Ishikawa (cell line): ENCODE measurements at regions not wholly inside any gene's neighbourhood (a gene's known extent, or its start where the extent isn't known, plus 50 kb on each side); places are given as distances from the start of the nearest gene placed in this dataset.

Experiments
- CEBPB ChIP-seq: IDR thresholded peaks from 2 replicates; pipeline ENCODE4 v1.6.1; 2012
- CREB1 ChIP-seq: IDR thresholded peaks from 2 replicates; pipeline ENCODE4 v1.6.1; 2012; ENCODE audit warnings: low read depth
- EGR1 ChIP-seq: IDR thresholded peaks from 2 replicates; pipeline ENCODE4 v1.6.1; 2012
- EP300 ChIP-seq: IDR thresholded peaks from 2 replicates; pipeline ENCODE4 v1.6.1; 2012; ENCODE audit warnings: borderline replicate concordance
- FOXM1 ChIP-seq: IDR thresholded peaks from 2 replicates; pipeline ENCODE4 v1.6.1; 2012; ENCODE audit warnings: low read depth, borderline replicate concordance
- NFIC ChIP-seq: IDR thresholded peaks from 2 replicates; pipeline ENCODE4 v1.6.1; 2012
- RAD21 ChIP-seq: IDR thresholded peaks from 2 replicates; pipeline ENCODE4 v1.6.1; 2012; ENCODE audit warnings: low read depth
- REST ChIP-seq: IDR thresholded peaks from 2 replicates; pipeline ENCODE4 v1.6.1; 2012; ENCODE audit warnings: low read depth, mild to moderate bottlenecking
- TAF1 ChIP-seq: IDR thresholded peaks from 2 replicates; pipeline ENCODE4 v1.6.1; 2012; ENCODE audit warnings: low read depth, mild to moderate bottlenecking
- TCF12 ChIP-seq: IDR thresholded peaks from 2 replicates; pipeline ENCODE4 v1.6.1; 2012; ENCODE audit warnings: low read depth
- TEAD4 ChIP-seq: IDR thresholded peaks from 2 replicates; pipeline ENCODE4 v1.6.1; 2012
- USF1 ChIP-seq: IDR thresholded peaks from 2 replicates; pipeline ENCODE4 v1.6.1; 2012
- YY1 ChIP-seq: IDR thresholded peaks from 2 replicates; pipeline ENCODE4 v1.6.1; 2012; ENCODE audit warnings: low read depth
- ZBTB7A ChIP-seq: IDR thresholded peaks from 2 replicates; pipeline ENCODE4 v1.6.1; 2012; ENCODE audit warnings: low read depth
- TF ChIP-seq, protein P1 (sequence below): IDR thresholded peaks from 2 replicates; pipeline ENCODE4 v1.6.1; 2012

GRCh38 chr20:57881466-57882385 is 171.9 kb upstream of the PMEPA1 start:
- no peak for TF ChIP-seq CREB1
- no peak for TF ChIP-seq CEBPB
- no peak for TF ChIP-seq TCF12
- TF ChIP-seq YY1: no peak
- TF ChIP-seq TAF1: no peak
- no peak for TF ChIP-seq USF1
- TF ChIP-seq, protein P1, sequence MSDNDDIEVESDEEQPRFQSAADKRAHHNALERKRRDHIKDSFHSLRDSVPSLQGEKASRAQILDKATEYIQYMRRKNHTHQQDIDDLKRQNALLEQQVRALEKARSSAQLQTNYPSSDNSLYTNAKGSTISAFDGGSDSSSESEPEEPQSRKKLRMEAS: no peak
- no peak for TF ChIP-seq EP300
- TF ChIP-seq RAD21: no peak
- TF ChIP-seq FOXM1: no peak
- TF ChIP-seq TEAD4: no peak
- TF ChIP-seq NFIC: no peak
- no peak for TF ChIP-seq EGR1
- no peak for TF ChIP-seq ZBTB7A
- TF ChIP-seq REST: no peak

DNA sequence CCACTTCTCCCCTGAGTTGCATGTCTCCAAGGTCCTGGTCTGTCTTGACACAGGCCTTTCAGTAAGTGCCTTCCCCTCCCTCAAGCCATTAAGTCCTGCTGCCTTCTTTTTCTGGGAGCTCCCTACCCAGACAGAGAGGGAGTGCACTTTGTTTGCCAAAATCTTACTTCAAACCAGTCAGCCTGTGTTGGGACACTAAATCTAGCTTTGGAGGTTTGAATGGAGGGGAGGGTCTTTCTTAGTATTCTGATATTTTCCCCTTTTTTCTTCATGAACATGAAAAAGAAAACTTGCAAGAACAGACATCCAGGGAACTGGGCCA is 170.7 kb upstream of the PMEPA1 start:
- TF ChIP-seq NFIC (no peak), ZBTB7A (no peak), TCF12 (no peak), CREB1 (no peak), TAF1 (no peak), FOXM1 (no peak), RAD21 (no peak), CEBPB (no peak), TEAD4 (no peak)

GRCh38 chr20:57879779-57880570 is 170.2 kb upstream of the PMEPA1 start:
- no peak for TF ChIP-seq NFIC
- TF ChIP-seq FOXM1: no peak
- no peak for TF ChIP-seq RAD21
- no peak for TF ChIP-seq REST
- no peak for TF ChIP-seq TCF12
- no peak for TF ChIP-seq TAF1
- no peak for TF ChIP-seq CREB1
- TF ChIP-seq USF1: no peak
- TF ChIP-seq EP300: no peak

DNA sequence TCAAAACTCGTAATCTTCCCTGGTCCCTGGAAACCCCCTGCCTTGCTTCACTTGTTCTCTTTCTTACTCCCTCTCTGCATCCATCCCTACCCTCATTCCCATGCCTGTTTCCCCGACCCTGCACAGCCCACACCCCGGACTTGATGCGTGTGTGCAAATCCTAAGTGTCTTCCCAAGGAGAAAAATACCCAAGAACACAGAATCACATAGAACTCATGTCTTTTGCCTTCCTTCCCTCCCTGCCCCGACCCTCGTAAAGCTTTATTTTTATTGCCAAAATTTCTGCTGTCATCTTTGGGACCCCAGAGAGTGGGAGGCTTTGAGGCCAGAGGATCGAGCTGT is 169.6 kb upstream of the PMEPA1 start:
- TF ChIP-seq EGR1: no peak
- TF ChIP-seq TAF1: no peak
- no peak for TF ChIP-seq ZBTB7A
- TF ChIP-seq, protein P1: no peak
- no peak for TF ChIP-seq TCF12

- TF ChIP-seq EP300: no peak
- no peak for TF ChIP-seq TAF1
- TF ChIP-seq YY1: no peak
- no peak for TF ChIP-seq USF1
- TF ChIP-seq, protein P1: no peak
Measured at GRCh38 chr20:57878786-57879424, 169.1 kb upstream of the PMEPA1 start.
